NCI-H226 (cell line): ENCODE measurements at regions not wholly inside any gene's neighbourhood (a gene's known extent, or its start where the extent isn't known, plus 50 kb on each side); places are given as distances from the start of the nearest gene placed in this dataset.

Source experiments
- DNase-seq: peaks from one replicate; pipeline ENCODE4 v3.0.0-alpha.2; 2015

GRCh38 chr20:48165401-48165685 lies 380.1 kb upstream of the SULF2 start:
- DNase-seq, result no peak

- DNase-seq, result no peak
Measured at GRCh38 chr20:48164566-48165400, 379.5 kb upstream of the SULF2 start.

GRCh38 chr20:48164034-48164433 lies 378.8 kb upstream of the SULF2 start:
- no peak for DNase-seq

- no peak for DNase-seq
Measured at GRCh38 chr20:48163505-48163904, 378.2 kb upstream of the SULF2 start.

- DNase-seq, result no peak
Measured at GRCh38 chr20:48162621-48163020, 377.3 kb upstream of the SULF2 start.

- DNase-seq, result no peak
Measured at GRCh38 chr20:48159145-48160008, 374.1 kb upstream of the SULF2 start.

- DNase-seq, result no peak
Measured at GRCh38 chr20:48158014-48158413, 372.7 kb upstream of the SULF2 start.

GRCh38 chr20:48156951-48157700 lies 371.8 kb upstream of the SULF2 start:
- DNase-seq, result no peak

- DNase-seq, result no peak
Measured at GRCh38 chr20:48156521-48156920, 371.2 kb upstream of the SULF2 start.

GRCh38 chr20:48155268-48155667 lies 370.0 kb upstream of the SULF2 start:
- no peak for DNase-seq

- no peak for DNase-seq
Measured at GRCh38 chr20:48154040-48154765, 368.9 kb upstream of the SULF2 start.

GRCh38 chr20:48153523-48153922 lies 368.2 kb upstream of the SULF2 start:
- DNase-seq, result no peak

- no peak for DNase-seq
Measured at GRCh38 chr20:48153103-48153502, 367.8 kb upstream of the SULF2 start.

- DNase-seq, result no peak
Measured at GRCh38 chr20:48150568-48150967, 365.3 kb upstream of the SULF2 start.

- DNase-seq, result no peak
Measured at GRCh38 chr20:48149902-48150301, 364.6 kb upstream of the SULF2 start.

GRCh38 chr20:48148916-48149672 lies 363.8 kb upstream of the SULF2 start:
- DNase-seq, result no peak

- DNase-seq, result no peak
Measured at GRCh38 chr20:48148020-48148419, 362.7 kb upstream of the SULF2 start.

- no peak for DNase-seq
Measured at GRCh38 chr20:48147311-48147710, 362.0 kb upstream of the SULF2 start.

GRCh38 chr20:48146877-48147276 lies 361.6 kb upstream of the SULF2 start:
- DNase-seq, result no peak

- DNase-seq, result no peak
Measured at GRCh38 chr20:48146308-48146707, 361.0 kb upstream of the SULF2 start.

GRCh38 chr20:48143435-48144081 lies 358.3 kb upstream of the SULF2 start:
- no peak for DNase-seq

- DNase-seq, result no peak
Measured at GRCh38 chr20:48142516-48142773, 357.2 kb upstream of the SULF2 start.
